GM12891 (cell line): ENCODE measurements at regions not wholly inside any gene's neighbourhood (a gene's known extent, or its start where the extent isn't known, plus 50 kb on each side); places are given as distances from the start of the nearest gene placed in this dataset.

Experiments
- POLR2A ChIP-seq: IDR thresholded peaks from 2 replicates; pipeline ENCODE4 v1.6.1; 2011; ENCODE audit warnings: low read depth, low read length, control low read depth
- POLR2AphosphoS5 ChIP-seq: IDR thresholded peaks from 2 replicates; pipeline ENCODE4 v1.6.1; 2011; ENCODE audit warnings: low read depth, low read length, control low read depth
- SPI1 ChIP-seq: IDR thresholded peaks from 2 replicates; pipeline ENCODE4 v1.6.1; 2011; ENCODE audit warnings: low read depth, low read length, control low read depth
- TAF1 ChIP-seq: IDR thresholded peaks from 2 replicates; pipeline ENCODE4 v1.6.1; 2011; ENCODE audit warnings: low read depth, low read length, control low read depth

DNA sequence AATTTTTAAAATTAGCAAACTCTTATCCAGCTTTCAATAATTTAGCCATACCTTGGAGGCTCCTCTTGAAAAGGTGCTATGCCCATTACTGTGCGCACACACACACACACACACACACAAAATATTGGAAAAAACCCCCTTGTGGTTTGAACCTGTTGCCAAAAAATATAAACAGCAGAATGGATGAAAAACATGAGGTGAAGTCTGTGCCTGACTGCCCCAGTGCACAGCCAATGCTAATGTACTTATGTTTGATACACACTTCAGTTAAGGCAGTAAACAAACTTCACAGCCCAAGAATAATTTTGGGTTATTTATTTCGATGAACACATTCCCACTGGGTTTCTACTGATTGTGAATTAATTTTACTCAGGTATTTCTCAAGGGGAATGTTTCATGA lies 113.2 kb upstream of the SEM1 start:
- TF ChIP-seq POLR2AphosphoS5 (no peak), SPI1 (no peak), POLR2A (no peak), TAF1 (no peak)
